ENCODE measurements at regions not wholly inside any gene's neighbourhood (a gene's known extent, or its start where the extent isn't known, plus 50 kb on each side); places are given as distances from the start of the nearest gene placed in this dataset.

GRCh38 chr12:71027856-71028255 lies 107.3 kb upstream of the PTPRR start:
- no peaks in the 10 kb centered on the region for H3K27me3 ChIP-seq (ENCODE audit: control insufficient read depth, insufficient read depth, low read length)
- ChIA-PET POLR2A (ENCODE audit: unreplicated experiment) (no interaction called here), CTCF (no interaction called here)
- H2BK5ac ChIP-seq (ENCODE audit: low read depth, low read length, poor library complexity, severe bottlenecking) = no peak overlapping the region
- H3K23ac ChIP-seq (ENCODE audit: low read depth, low read length) = no peak overlapping the region
- no peak overlapping the region for H3K4ac ChIP-seq (ENCODE audit: low read depth, low read length)
- WGBS, 2 experiments (ENCODE audit: extremely low coverage in 2 of 2, insufficient read length in 1 of 2) = 66% methylated on average over 3 of the region's 7 CpGs; no CpG with 5 or more reads in 1 of the 2 experiments
- no peak overlapping the region for H3K9ac ChIP-seq (ENCODE audit: low read depth, low read length)
- in situ Hi-C loops (cut with MboI; ENCODE audit: low sequenced_read_pairs) (no loop called here), intact Hi-C loops (cut with micrococcal nuclease) (no loop called here), dilution Hi-C loops (cut with HindIII; ENCODE audit: low sequenced_read_pairs, unreplicated experiment) (no loop called here)
- no peaks in the 10 kb centered on the region for H3K9me1 ChIP-seq (ENCODE audit: insufficient read depth, low read length)
- no peak overlapping the region for H2BK20ac ChIP-seq (ENCODE audit: low read depth, low read length)
- H3K4me2 ChIP-seq (ENCODE audit: low read depth, low read length) = no peak overlapping the region
- no peak overlapping the region for H3K14ac ChIP-seq (replicated peaks; ENCODE audit: low read depth, low read length)
- ATAC-seq (ENCODE audit: low read depth) (no peak), DNase-seq (no peak)
- no peak overlapping the region for H2BK15ac ChIP-seq (ENCODE audit: low read depth, low read length)
- no peak overlapping the region for H3K4me3 ChIP-seq (ENCODE audit: insufficient read depth, low read depth, low read length)
- no peaks in the 10 kb centered on the region; the same call in 1 of the 2 replicates for H3K9me3 ChIP-seq (ENCODE audit: control insufficient read depth, insufficient read depth, low read length)
- H3K36me3 ChIP-seq (ENCODE audit: control insufficient read depth, insufficient read depth, low read length) = no peaks in the 10 kb centered on the region
- no peak overlapping the region for H2BK120ac ChIP-seq (ENCODE audit: low read depth, low read length)
- H2AK5ac ChIP-seq (ENCODE audit: low read depth, low read length) = no peak overlapping the region
- no peak overlapping the region for H4K5ac ChIP-seq (ENCODE audit: low read depth, low read length)
- H3K18ac ChIP-seq (ENCODE audit: low read depth, low read length) = no peak overlapping the region
- H4K8ac ChIP-seq (ENCODE audit: low read depth in 2 of 2, low read length in 2 of 2) = no peak overlapping the region
- no peak overlapping the region for H2AFZ ChIP-seq (replicated peaks; ENCODE audit: low read length, poor library complexity)
- no peak overlapping the region for H4K91ac ChIP-seq (ENCODE audit: insufficient read depth, low read depth, low read length)
- TF ChIP-seq RCOR1 (IDR thresholded peaks at IDR 0.05; ENCODE audit: insufficient replicate concordance, low read length) = no peak
- TF ChIP-seq FOS (IDR thresholded peaks at IDR 0.05; ENCODE audit: low read depth, low read length) = no peak
- no peak for TF ChIP-seq NFE2L2 (IDR thresholded peaks at IDR 0.05; ENCODE audit: low read depth, low read length)
- TF ChIP-seq MXI1 (IDR thresholded peaks at IDR 0.05; ENCODE audit: borderline replicate concordance, low read depth, low read length) = no peak
- TF ChIP-seq SMC3 (IDR thresholded peaks at IDR 0.05; ENCODE audit: low read depth, low read length) = no peak
- no peak for TF ChIP-seq RFX5 (IDR thresholded peaks at IDR 0.05; ENCODE audit: low read depth, low read length)
- no peak for TF ChIP-seq RAD21 (IDR thresholded peaks at IDR 0.05; ENCODE audit: low read length)
- TF ChIP-seq, protein P1, sequence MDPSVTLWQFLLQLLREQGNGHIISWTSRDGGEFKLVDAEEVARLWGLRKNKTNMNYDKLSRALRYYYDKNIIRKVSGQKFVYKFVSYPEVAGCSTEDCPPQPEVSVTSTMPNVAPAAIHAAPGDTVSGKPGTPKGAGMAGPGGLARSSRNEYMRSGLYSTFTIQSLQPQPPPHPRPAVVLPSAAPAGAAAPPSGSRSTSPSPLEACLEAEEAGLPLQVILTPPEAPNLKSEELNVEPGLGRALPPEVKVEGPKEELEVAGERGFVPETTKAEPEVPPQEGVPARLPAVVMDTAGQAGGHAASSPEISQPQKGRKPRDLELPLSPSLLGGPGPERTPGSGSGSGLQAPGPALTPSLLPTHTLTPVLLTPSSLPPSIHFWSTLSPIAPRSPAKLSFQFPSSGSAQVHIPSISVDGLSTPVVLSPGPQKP (IDR thresholded peaks at IDR 0.05; ENCODE audit: borderline replicate concordance, low read depth, low read length) = no peak
- TF ChIP-seq CHD1 (IDR thresholded peaks at IDR 0.05; ENCODE audit: low read depth, low read length) = no peak
- no peak for TF ChIP-seq MAZ (IDR thresholded peaks at IDR 0.05; ENCODE audit: borderline replicate concordance, low read depth, low read length)
- TF ChIP-seq, protein P2, sequence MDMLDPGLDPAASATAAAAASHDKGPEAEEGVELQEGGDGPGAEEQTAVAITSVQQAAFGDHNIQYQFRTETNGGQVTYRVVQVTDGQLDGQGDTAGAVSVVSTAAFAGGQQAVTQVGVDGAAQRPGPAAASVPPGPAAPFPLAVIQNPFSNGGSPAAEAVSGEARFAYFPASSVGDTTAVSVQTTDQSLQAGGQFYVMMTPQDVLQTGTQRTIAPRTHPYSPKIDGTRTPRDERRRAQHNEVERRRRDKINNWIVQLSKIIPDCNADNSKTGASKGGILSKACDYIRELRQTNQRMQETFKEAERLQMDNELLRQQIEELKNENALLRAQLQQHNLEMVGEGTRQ (IDR thresholded peaks at IDR 0.05; ENCODE audit: low read depth, low read length) = no peak
- no peak for TF ChIP-seq MAFK (IDR thresholded peaks at IDR 0.05; ENCODE audit: low read depth, low read length)
- no peak for TF ChIP-seq CEBPB (IDR thresholded peaks at IDR 0.05; ENCODE audit: low read depth, low read length)
- TF ChIP-seq POLR2A (IDR thresholded peaks at IDR 0.05; ENCODE audit: low read depth, low read length) = no peak
- no peak for TF ChIP-seq CTCF (conservative IDR thresholded peaks at IDR 0.05; ENCODE audit: low read depth, low read length)
- TF ChIP-seq BHLHE40 (IDR thresholded peaks at IDR 0.05; ENCODE audit: low read depth, low read length) = no peak
- no peak overlapping the region for H2AK9ac ChIP-seq (replicated peaks; ENCODE audit: low read depth, low read length, poor library complexity)
- BruUV-seq (replicated peaks) = no TSS peak
- no peaks in the 10 kb centered on the region for H4K20me1 ChIP-seq (ENCODE audit: insufficient read depth, low read length)
- H3K27ac ChIP-seq (ENCODE audit: insufficient read depth, low read length) = no peak overlapping the region
- H3K56ac ChIP-seq (ENCODE audit: extremely low read depth, insufficient read depth, low read length) = no peak overlapping the region
- H3K4me1 ChIP-seq (ENCODE audit: control insufficient read depth, insufficient read depth, low read length) = no peaks in the 10 kb centered on the region
- no peaks in the 10 kb centered on the region for H3K79me1 ChIP-seq (ENCODE audit: low read depth in 1 of 2, low read length in 2 of 2)

Data from IMR-90 (cell line).